ENCODE measurements at regions not wholly inside any gene's neighbourhood (a gene's known extent, or its start where the extent isn't known, plus 50 kb on each side); places are given as distances from the start of the nearest gene placed in this dataset.

GRCh38 chr21:34311561-34312330 lies 52.1 kb upstream of the KCNE2 start:
- in situ Hi-C loops (cut with MboI; ENCODE audit: low sequenced_read_pairs) = no loop called here

- in situ Hi-C loops (cut with MboI; ENCODE audit: low sequenced_read_pairs) = no loop called here
Observed at GRCh38 chr21:34313116-34313515, 50.7 kb upstream of the KCNE2 start.

Data from HL-60/S4 treated with phorbol 12-myristate 13-acetate at 8.2 ng/mL for 4 days and 3 days (cell line).